HL-60 (cell line): ENCODE measurements at regions not wholly inside any gene's neighbourhood (a gene's known extent, or its start where the extent isn't known, plus 50 kb on each side); places are given as distances from the start of the nearest gene placed in this dataset.

ENCODE experiments used
- CTCF ChIP-seq: IDR thresholded peaks from one replicate; pipeline ENCODE4 v1.5.1; 2011; ENCODE audit warnings: low read length, control low read depth, inconsistent platforms; ENCODE audit not compliant: insufficient read depth
- GABPA ChIP-seq: IDR thresholded peaks from 2 replicates; pipeline ENCODE4 v1.6.1; 2012; ENCODE audit warnings: low read depth
- POLR2AphosphoS5 ChIP-seq: IDR thresholded peaks from 2 replicates; pipeline ENCODE4 v1.6.1; 2012; ENCODE audit warnings: low read depth
- REST ChIP-seq: IDR thresholded peaks from 2 replicates; pipeline ENCODE4 v1.6.1; 2012; ENCODE audit warnings: low read depth; ENCODE audit not compliant: insufficient replicate concordance
- SPI1 ChIP-seq: IDR thresholded peaks from 2 replicates; pipeline ENCODE4 v1.6.1; 2012; ENCODE audit warnings: low read depth, mild to moderate bottlenecking, borderline replicate concordance

DNA sequence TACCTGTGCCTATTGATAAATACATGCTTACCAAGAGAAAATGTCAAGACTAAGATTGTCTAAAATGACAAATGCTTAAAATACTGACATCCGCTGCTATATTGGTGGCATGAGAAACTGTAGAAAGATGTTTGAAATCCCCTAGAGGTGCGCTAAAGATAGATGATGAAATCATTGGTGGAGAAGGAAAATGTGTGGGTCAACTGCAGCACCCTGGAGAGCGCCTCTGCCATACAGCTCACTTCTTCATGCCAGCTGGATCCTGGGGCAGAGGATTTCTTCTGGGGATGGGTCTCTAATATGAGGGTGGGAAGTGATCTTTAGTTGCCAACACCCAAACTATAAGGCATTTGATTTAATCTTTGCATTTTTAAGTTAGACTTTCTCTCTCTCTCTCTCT, 680.4 kb upstream of the POM121L12 start:
- TF ChIP-seq CTCF (no peak), POLR2AphosphoS5 (no peak), REST (peak; percentile 90), SPI1 (no peak), GABPA (no peak)
